ENCODE measurements at regions not wholly inside any gene's neighbourhood (a gene's known extent, or its start where the extent isn't known, plus 50 kb on each side); places are given as distances from the start of the nearest gene placed in this dataset.

- Histone ChIP-seq H2AFZ (ENCODE audit: low read depth, low read length) (no peak overlapping the region), H3K9ac (ENCODE audit: low read length) (no peak overlapping the region), H4K20me1 (ENCODE audit: insufficient read depth) (no peaks in the 10 kb centered on the region), H3K9me3 (ENCODE audit: low read length) (no peaks in the 10 kb centered on the region), H3K9me2 (ENCODE audit: insufficient read depth, low read length) (no peaks in the 10 kb centered on the region), H3K27ac (ENCODE audit: low read length) (no peak overlapping the region), H3K27me3 (ENCODE audit: insufficient read depth, low read depth, low read length) (no peaks in the 10 kb centered on the region), H3K79me2 (replicated peaks; ENCODE audit: insufficient read depth, low read length) (no peaks in the 10 kb centered on the region), H3K36me3 (ENCODE audit: insufficient read depth, low read length) (no peaks in the 10 kb centered on the region), H3K4me3 (ENCODE audit: low read length) (no peak overlapping the region), H3F3A (ENCODE audit: insufficient read depth, low read length, poor library complexity, severe bottlenecking) (no peaks in the 10 kb centered on the region), H3K4me2 (ENCODE audit: low read length) (no peak overlapping the region)
- TF ChIP-seq REST (IDR thresholded peaks at IDR 0.05; ENCODE audit: borderline replicate concordance) = no peak
- TF ChIP-seq TAF1 (IDR thresholded peaks at IDR 0.05; ENCODE audit: low read depth) = no peak
- TF ChIP-seq RAD21 (conservative IDR thresholded peaks at IDR 0.05) = no peak
- no peak for TF ChIP-seq MXI1 (conservative IDR thresholded peaks at IDR 0.05; ENCODE audit: poor library complexity, severe bottlenecking)
- TF ChIP-seq EZH2 (IDR thresholded peaks at IDR 0.05; ENCODE audit: borderline replicate concordance, insufficient read depth, low read length, poor library complexity, severe bottlenecking) = no peak
- TF ChIP-seq EP300 (conservative IDR thresholded peaks at IDR 0.05; ENCODE audit: poor library complexity, severe bottlenecking) = no peak
- TF ChIP-seq SMC3 (conservative IDR thresholded peaks at IDR 0.05; ENCODE audit: poor library complexity) = no peak
Measured at GRCh38 chrX:5324546-5324945, 904.1 kb downstream of the NLGN4X start.

GRCh38 chrX:5314148-5314547, 914.5 kb downstream of the NLGN4X start:
- Histone ChIP-seq H3K36me3 (ENCODE audit: insufficient read depth, low read length) (no peaks in the 10 kb centered on the region), H3K27ac (ENCODE audit: low read length) (no peak overlapping the region), H3K27me3 (ENCODE audit: insufficient read depth, low read depth, low read length) (no peaks in the 10 kb centered on the region), H3F3A (ENCODE audit: insufficient read depth, low read length, poor library complexity, severe bottlenecking) (no peaks in the 10 kb centered on the region), H3K9me3 (ENCODE audit: low read length) (no peaks in the 10 kb centered on the region), H3K4me3 (ENCODE audit: low read length) (no peak overlapping the region), H2AFZ (ENCODE audit: low read depth, low read length) (no peak overlapping the region), H3K9me2 (ENCODE audit: insufficient read depth, low read length) (no peaks in the 10 kb centered on the region), H3K9ac (ENCODE audit: low read length) (no peak overlapping the region), H4K20me1 (ENCODE audit: insufficient read depth) (no peaks in the 10 kb centered on the region), H3K79me2 (replicated peaks; ENCODE audit: insufficient read depth, low read length) (no peaks in the 10 kb centered on the region), H3K4me2 (ENCODE audit: low read length) (no peak overlapping the region)
- TF ChIP-seq TAF1 (IDR thresholded peaks at IDR 0.05; ENCODE audit: low read depth) (no peak), POLR2AphosphoS5 (IDR thresholded peaks at IDR 0.05) (no peak), MXI1 (conservative IDR thresholded peaks at IDR 0.05; ENCODE audit: poor library complexity, severe bottlenecking) (no peak)

GRCh38 chrX:5307416-5307815, 921.3 kb downstream of the NLGN4X start:
- Histone ChIP-seq H3K79me2 (replicated peaks; ENCODE audit: insufficient read depth, low read length) (no peaks in the 10 kb centered on the region), H3K9me3 (ENCODE audit: low read length) (no peaks in the 10 kb centered on the region), H3K27me3 (ENCODE audit: insufficient read depth, low read depth, low read length) (no peaks in the 10 kb centered on the region), H2AFZ (ENCODE audit: low read depth, low read length) (no peak overlapping the region), H4K20me1 (ENCODE audit: insufficient read depth) (no peaks in the 10 kb centered on the region), H3K9me2 (ENCODE audit: insufficient read depth, low read length) (no peaks in the 10 kb centered on the region), H3K4me2 (ENCODE audit: low read length) (no peak overlapping the region), H3K27ac (ENCODE audit: low read length) (no peak overlapping the region), H3K4me3 (ENCODE audit: low read length) (no peak overlapping the region), H3K36me3 (ENCODE audit: insufficient read depth, low read length) (no peaks in the 10 kb centered on the region), H3K9ac (ENCODE audit: low read length) (no peak overlapping the region), H3F3A (ENCODE audit: insufficient read depth, low read length, poor library complexity, severe bottlenecking) (no peaks in the 10 kb centered on the region)
- TF ChIP-seq EP300 (conservative IDR thresholded peaks at IDR 0.05; ENCODE audit: poor library complexity, severe bottlenecking) = no peak
- TF ChIP-seq CTCF (IDR thresholded peaks at IDR 0.05; ENCODE audit: poor library complexity, severe bottlenecking) = no peak
- TF ChIP-seq POLR2AphosphoS5 (IDR thresholded peaks at IDR 0.05) = no peak
- no peak for TF ChIP-seq RAD21 (conservative IDR thresholded peaks at IDR 0.05)
- TF ChIP-seq TAF1 (IDR thresholded peaks at IDR 0.05; ENCODE audit: low read depth) = no peak
- TF ChIP-seq REST (IDR thresholded peaks at IDR 0.05; ENCODE audit: borderline replicate concordance) = no peak
- TF ChIP-seq MXI1 (conservative IDR thresholded peaks at IDR 0.05; ENCODE audit: poor library complexity, severe bottlenecking) = no peak
- no peak for TF ChIP-seq EZH2 (IDR thresholded peaks at IDR 0.05; ENCODE audit: borderline replicate concordance, insufficient read depth, low read length, poor library complexity, severe bottlenecking)
- TF ChIP-seq SMC3 (conservative IDR thresholded peaks at IDR 0.05; ENCODE audit: poor library complexity) = no peak

Data from neural cell (in vitro differentiated cells).